NCI-H1105 (cell line): ENCODE measurements at regions not wholly inside any gene's neighbourhood (a gene's known extent, or its start where the extent isn't known, plus 50 kb on each side); places are given as distances from the start of the nearest gene placed in this dataset.

Experiments used
- DNase-seq: peaks from one replicate; lab custom pipeline; 2025; lab: John Stamatoyannopoulos, UW

GRCh38 chr15:95830281-95830680 is 500.2 kb upstream of the NR2F2 start:
- no peak for DNase-seq

GRCh38 chr15:95832668-95833067 is 497.8 kb upstream of the NR2F2 start:
- DNase-seq: no peak

- DNase-seq: no peak
These were observed 496.3 kb upstream of the NR2F2 start for GRCh38 chr15:95834028-95834804.

- DNase-seq: no peak
These were observed 494.0 kb upstream of the NR2F2 start for GRCh38 chr15:95836536-95836935.

GRCh38 chr15:95837341-95838004 is 493.0 kb upstream of the NR2F2 start:
- DNase-seq: no peak

- no peak for DNase-seq
These were observed 491.1 kb upstream of the NR2F2 start for GRCh38 chr15:95839367-95839782.

GRCh38 chr15:95840004-95840403 is 490.5 kb upstream of the NR2F2 start:
- DNase-seq: no peak

GRCh38 chr15:95840855-95841254 is 489.6 kb upstream of the NR2F2 start:
- no peak for DNase-seq

- DNase-seq: no peak
These were observed 487.9 kb upstream of the NR2F2 start for GRCh38 chr15:95842576-95842975.

- no peak for DNase-seq
These were observed 487.1 kb upstream of the NR2F2 start for GRCh38 chr15:95843241-95843910.

- DNase-seq: no peak
These were observed 484.5 kb upstream of the NR2F2 start for GRCh38 chr15:95845862-95846515.

GRCh38 chr15:95848126-95848525 is 482.4 kb upstream of the NR2F2 start:
- DNase-seq: no peak

- DNase-seq: no peak
These were observed 479.7 kb upstream of the NR2F2 start for GRCh38 chr15:95850837-95851236.

GRCh38 chr15:95853350-95853749 is 477.1 kb upstream of the NR2F2 start:
- no peak for DNase-seq

GRCh38 chr15:95857124-95857757 is 473.3 kb upstream of the NR2F2 start:
- DNase-seq: no peak

- DNase-seq: no peak
These were observed 472.7 kb upstream of the NR2F2 start for GRCh38 chr15:95857758-95858157.

GRCh38 chr15:95860406-95860805 is 470.1 kb upstream of the NR2F2 start:
- DNase-seq: no peak

GRCh38 chr15:95864467-95864886 is 466.0 kb upstream of the NR2F2 start:
- DNase-seq: no peak

GRCh38 chr15:95865330-95865739 is 465.2 kb upstream of the NR2F2 start:
- no peak for DNase-seq

GRCh38 chr15:95866711-95867440 is 463.6 kb upstream of the NR2F2 start:
- no peak for DNase-seq

- no peak for DNase-seq
These were observed 462.1 kb upstream of the NR2F2 start for GRCh38 chr15:95868450-95868849.
